ENCODE measurements at regions not wholly inside any gene's neighbourhood (a gene's known extent, or its start where the extent isn't known, plus 50 kb on each side); places are given as distances from the start of the nearest gene placed in this dataset.

DNA sequence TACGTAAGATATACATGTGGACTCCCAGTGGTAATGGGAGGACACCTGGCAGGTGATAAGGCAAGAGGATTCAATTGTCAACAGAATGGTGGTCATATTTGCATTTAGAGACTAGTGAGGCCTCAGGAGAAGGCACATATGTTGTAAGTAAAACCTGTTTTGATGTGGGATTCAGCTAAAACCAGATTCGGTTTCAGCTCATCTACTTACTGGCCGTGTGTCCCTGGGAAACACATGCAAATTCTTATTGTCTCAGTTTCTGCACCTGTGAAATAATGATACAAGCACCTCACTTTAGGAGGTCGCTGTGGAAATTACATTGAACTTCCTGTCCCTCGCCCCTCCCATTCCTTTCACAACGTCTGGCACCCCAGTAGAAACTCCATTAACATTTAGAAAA lies 78.9 kb upstream of the FIBIN start:
- no peak for FAIRE-seq
- dilution Hi-C loops (cut with MboI; ENCODE audit: extremely low pct_ligation_motif_present, low sequenced_read_pairs): no loop called here
- H2AFZ ChIP-seq (ENCODE audit: control insufficient read depth, low read length): no peak overlapping the region

DNA sequence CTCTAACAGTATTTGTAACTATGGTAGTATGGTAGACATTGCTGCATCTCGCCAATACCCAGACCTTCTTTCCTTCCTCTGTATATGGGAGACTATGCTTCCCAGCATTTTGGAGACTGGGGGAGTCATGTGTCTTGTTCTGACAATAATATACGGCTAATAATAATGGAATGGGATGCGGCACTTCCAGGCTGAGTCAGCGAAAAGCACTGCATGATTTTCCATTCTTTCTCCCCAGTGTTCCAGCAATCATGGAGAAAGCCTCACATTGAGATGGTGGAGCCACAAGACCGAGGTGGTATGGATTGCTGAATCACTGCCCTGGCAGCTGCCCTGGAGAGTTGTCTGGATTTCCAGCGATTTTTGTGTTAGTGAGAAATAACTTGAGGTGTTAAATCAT lies 77.1 kb upstream of the FIBIN start:
- Histone ChIP-seq H3K27ac (ENCODE audit: control insufficient read depth, insufficient read depth, low read length) (no peak overlapping the region), H3K9ac (ENCODE audit: control insufficient read depth, extremely low read depth, insufficient read depth, low read length) (no peak overlapping the region), H3K27me3 (ENCODE audit: control insufficient read depth, extremely low read depth, insufficient read depth, low read length) (no peaks in the 10 kb centered on the region), H3K4me3 (ENCODE audit: control insufficient read depth in 2 of 3, extremely low read depth in 1 of 3, insufficient read depth in 2 of 3, low read depth in 1 of 3, low read length in 3 of 3) (no peak overlapping the region), H3K79me2 (ENCODE audit: control insufficient read depth, insufficient read depth, low read length) (no peaks in the 10 kb centered on the region), H3K9me1 (ENCODE audit: control insufficient read depth, extremely low read depth, insufficient read depth, low read length) (no peaks in the 10 kb centered on the region), H3K9me3 (ENCODE audit: control insufficient read depth, low read depth, low read length) (no peaks in the 10 kb centered on the region), H3K4me1 (ENCODE audit: control insufficient read depth, extremely low read depth, insufficient read depth, low read length) (no peaks in the 10 kb centered on the region), H3K36me3 (ENCODE audit: control insufficient read depth in 2 of 2, extremely low read depth in 1 of 2, insufficient read depth in 2 of 2, low read length in 2 of 2) (no peaks in the 10 kb centered on the region), H4K20me1 (ENCODE audit: control insufficient read depth, extremely low read depth, insufficient read depth, low read length) (no peaks in the 10 kb centered on the region), H3K4me2 (ENCODE audit: control insufficient read depth, extremely low read depth, insufficient read depth, low read depth, low read length) (no peak overlapping the region), H2AFZ (ENCODE audit: control insufficient read depth, low read length) (no peak overlapping the region)
- TF ChIP-seq, protein P1, sequence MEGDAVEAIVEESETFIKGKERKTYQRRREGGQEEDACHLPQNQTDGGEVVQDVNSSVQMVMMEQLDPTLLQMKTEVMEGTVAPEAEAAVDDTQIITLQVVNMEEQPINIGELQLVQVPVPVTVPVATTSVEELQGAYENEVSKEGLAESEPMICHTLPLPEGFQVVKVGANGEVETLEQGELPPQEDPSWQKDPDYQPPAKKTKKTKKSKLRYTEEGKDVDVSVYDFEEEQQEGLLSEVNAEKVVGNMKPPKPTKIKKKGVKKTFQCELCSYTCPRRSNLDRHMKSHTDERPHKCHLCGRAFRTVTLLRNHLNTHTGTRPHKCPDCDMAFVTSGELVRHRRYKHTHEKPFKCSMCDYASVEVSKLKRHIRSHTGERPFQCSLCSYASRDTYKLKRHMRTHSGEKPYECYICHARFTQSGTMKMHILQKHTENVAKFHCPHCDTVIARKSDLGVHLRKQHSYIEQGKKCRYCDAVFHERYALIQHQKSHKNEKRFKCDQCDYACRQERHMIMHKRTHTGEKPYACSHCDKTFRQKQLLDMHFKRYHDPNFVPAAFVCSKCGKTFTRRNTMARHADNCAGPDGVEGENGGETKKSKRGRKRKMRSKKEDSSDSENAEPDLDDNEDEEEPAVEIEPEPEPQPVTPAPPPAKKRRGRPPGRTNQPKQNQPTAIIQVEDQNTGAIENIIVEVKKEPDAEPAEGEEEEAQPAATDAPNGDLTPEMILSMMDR (optimal IDR thresholded peaks at IDR 0.05 in 1 of 3, IDR thresholded peaks at IDR 0.05 in 1 of 3, conservative IDR thresholded peaks at IDR 0.05 in 1 of 3; ENCODE audit: extremely low read depth in 1 of 3, insufficient read depth in 2 of 3, low read length in 3 of 3): no peak
- no peak for TF ChIP-seq EZH2 (IDR thresholded peaks at IDR 0.05; ENCODE audit: low read length)
- DNase-seq (ENCODE audit: low read depth, low spot score) (no peak), FAIRE-seq (no peak)
- dilution Hi-C loops (cut with MboI; ENCODE audit: extremely low pct_ligation_motif_present, low sequenced_read_pairs): no loop called here

More for the DNA sequence above, 78.9 kb upstream of the FIBIN start:
- Histone ChIP-seq H3K9ac (ENCODE audit: control insufficient read depth, extremely low read depth, insufficient read depth, low read length) (no peak overlapping the region), H3K9me3 (ENCODE audit: control insufficient read depth, low read depth, low read length) (no peaks in the 10 kb centered on the region), H3K36me3 (ENCODE audit: control insufficient read depth in 2 of 2, extremely low read depth in 1 of 2, insufficient read depth in 2 of 2, low read length in 2 of 2) (no peaks in the 10 kb centered on the region), H3K4me2 (ENCODE audit: control insufficient read depth, extremely low read depth, insufficient read depth, low read depth, low read length) (no peak overlapping the region), H4K20me1 (ENCODE audit: control insufficient read depth, extremely low read depth, insufficient read depth, low read length) (no peaks in the 10 kb centered on the region), H3K4me3 (ENCODE audit: control insufficient read depth in 2 of 3, extremely low read depth in 1 of 3, insufficient read depth in 2 of 3, low read depth in 1 of 3, low read length in 3 of 3) (no peak overlapping the region), H3K4me1 (ENCODE audit: control insufficient read depth, extremely low read depth, insufficient read depth, low read length) (no peaks in the 10 kb centered on the region), H3K27ac (ENCODE audit: control insufficient read depth, insufficient read depth, low read length) (no peak overlapping the region), H3K9me1 (ENCODE audit: control insufficient read depth, extremely low read depth, insufficient read depth, low read length) (no peaks in the 10 kb centered on the region), H3K27me3 (ENCODE audit: control insufficient read depth, extremely low read depth, insufficient read depth, low read length) (no peaks in the 10 kb centered on the region), H3K79me2 (ENCODE audit: control insufficient read depth, insufficient read depth, low read length) (no peaks in the 10 kb centered on the region)
- no peak for DNase-seq (ENCODE audit: low read depth, low spot score)
- TF ChIP-seq, protein P1 (optimal IDR thresholded peaks at IDR 0.05 in 1 of 3, IDR thresholded peaks at IDR 0.05 in 1 of 3, conservative IDR thresholded peaks at IDR 0.05 in 1 of 3; ENCODE audit: extremely low read depth in 1 of 3, insufficient read depth in 2 of 3, low read length in 3 of 3): no peak
- no peak for TF ChIP-seq EZH2 (IDR thresholded peaks at IDR 0.05; ENCODE audit: low read length)
